Mucosa of stomach (tissue), 1 donor: ENCODE measurements at regions not wholly inside any gene's neighbourhood (a gene's known extent, or its start where the extent isn't known, plus 50 kb on each side); places are given as distances from the start of the nearest gene placed in this dataset.

Source experiments
- H3K27me3 ChIP-seq: one replicate; pipeline ENCODE4 v1.7.0; 2013; ENCODE audit warnings: mild to moderate bottlenecking, low read length; ENCODE audit not compliant: control insufficient read depth, insufficient read depth
- H3K36me3 ChIP-seq: one replicate; pipeline ENCODE4 v1.7.0; 2013; ENCODE audit warnings: low read length; ENCODE audit not compliant: control insufficient read depth, insufficient read depth
- H3K4me1 ChIP-seq: one replicate; pipeline ENCODE4 v1.7.0; 2013; ENCODE audit warnings: mild to moderate bottlenecking, low read length; ENCODE audit not compliant: control insufficient read depth, insufficient read depth
- H3K4me3 ChIP-seq: one replicate; pipeline ENCODE4 v1.7.0; 2013; ENCODE audit warnings: low read length
- H3K9ac ChIP-seq: one replicate; pipeline ENCODE4 v1.7.0; 2013; ENCODE audit warnings: mild to moderate bottlenecking, low read length, moderate library complexity
- H3K9me3 ChIP-seq: one replicate; pipeline ENCODE4 v1.7.0; 2013; ENCODE audit warnings: mild to moderate bottlenecking, low read length, moderate library complexity; ENCODE audit not compliant: control insufficient read depth
- donor health status: Pancreatic carcinoma.

- H3K9me3 ChIP-seq = no peaks in the 10 kb centered on the region
- no peaks in the 10 kb centered on the region for H3K27me3 ChIP-seq
- no peaks in the 10 kb centered on the region for H3K36me3 ChIP-seq
- no peak overlapping the region for H3K9ac ChIP-seq
- H3K4me1 ChIP-seq = no peaks in the 10 kb centered on the region
- no peak overlapping the region for H3K4me3 ChIP-seq
Measured at GRCh38 chr18:37617623-37618022, 52.0 kb upstream of the CELF4 start.
